Vagina (tissue), 2 donors: ENCODE measurements at regions not wholly inside any gene's neighbourhood (a gene's known extent, or its start where the extent isn't known, plus 50 kb on each side); places are given as distances from the start of the nearest gene placed in this dataset.

ENCODE experiments used
- POLR2A ChIP-seq, 2 donors: fragments of 450-650 bp; IDR thresholded peaks; one replicate each; pipeline ENCODE4 v1.6.1; 2017; ENCODE audit warnings: antibody characterized with exemption in 2 of 2, mild to moderate bottlenecking in 2 of 2, moderate library complexity in 2 of 2
- POLR2AphosphoS5 ChIP-seq, 2 donors: sonication (generic); formaldehyde crosslinking; IDR thresholded peaks; one replicate each; pipeline ENCODE4 v1.9.0; 2017; ENCODE audit warnings: antibody characterized with exemption in 2 of 2, mild to moderate bottlenecking in 2 of 2, low read depth in 1 of 2; ENCODE audit not compliant: insufficient read depth in 1 of 2
- TF ChIP-seq, protein P1 (sequence below), 3 experiments: fragments of 450-650 bp in 2 of 3; fragments of 200-600 bp in 1 of 3; sonication (generic) in 1 of 3; IDR thresholded peaks; one replicate each; pipeline ENCODE4 v1.5.1; 2017 to 2019; ENCODE audit warnings: antibody characterized with exemption in 3 of 3, mild to moderate bottlenecking in 2 of 3, moderate library complexity in 2 of 3

DNA sequence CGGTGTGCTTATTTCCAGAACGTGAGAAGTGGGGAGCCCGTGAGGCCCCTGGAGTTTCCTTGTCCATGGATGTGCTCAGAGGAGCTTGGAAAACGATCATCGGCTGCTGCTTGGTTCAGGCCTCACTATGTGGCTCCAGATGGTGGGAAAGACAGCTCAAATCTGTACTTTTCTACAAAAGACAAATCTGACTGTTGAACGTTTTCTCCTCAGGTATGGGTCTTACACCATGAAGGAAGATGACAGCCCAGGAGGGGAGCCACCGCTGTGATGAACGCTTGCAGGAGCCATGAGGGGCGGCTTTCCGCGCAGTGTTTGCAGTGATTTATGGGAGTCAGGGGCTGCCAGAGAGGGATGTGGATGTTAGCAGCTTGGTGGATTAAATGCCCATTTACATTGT lies 109.4 kb upstream of the E2F8 start:
- TF ChIP-seq POLR2AphosphoS5 (IDR thresholded peaks at IDR 0.05; ENCODE audit: insufficient read depth in 1 of 2, low read depth in 1 of 2), result no peak
- TF ChIP-seq, protein P1, sequence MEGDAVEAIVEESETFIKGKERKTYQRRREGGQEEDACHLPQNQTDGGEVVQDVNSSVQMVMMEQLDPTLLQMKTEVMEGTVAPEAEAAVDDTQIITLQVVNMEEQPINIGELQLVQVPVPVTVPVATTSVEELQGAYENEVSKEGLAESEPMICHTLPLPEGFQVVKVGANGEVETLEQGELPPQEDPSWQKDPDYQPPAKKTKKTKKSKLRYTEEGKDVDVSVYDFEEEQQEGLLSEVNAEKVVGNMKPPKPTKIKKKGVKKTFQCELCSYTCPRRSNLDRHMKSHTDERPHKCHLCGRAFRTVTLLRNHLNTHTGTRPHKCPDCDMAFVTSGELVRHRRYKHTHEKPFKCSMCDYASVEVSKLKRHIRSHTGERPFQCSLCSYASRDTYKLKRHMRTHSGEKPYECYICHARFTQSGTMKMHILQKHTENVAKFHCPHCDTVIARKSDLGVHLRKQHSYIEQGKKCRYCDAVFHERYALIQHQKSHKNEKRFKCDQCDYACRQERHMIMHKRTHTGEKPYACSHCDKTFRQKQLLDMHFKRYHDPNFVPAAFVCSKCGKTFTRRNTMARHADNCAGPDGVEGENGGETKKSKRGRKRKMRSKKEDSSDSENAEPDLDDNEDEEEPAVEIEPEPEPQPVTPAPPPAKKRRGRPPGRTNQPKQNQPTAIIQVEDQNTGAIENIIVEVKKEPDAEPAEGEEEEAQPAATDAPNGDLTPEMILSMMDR (IDR thresholded peaks at IDR 0.05), result no peak
- no peak for TF ChIP-seq POLR2A (IDR thresholded peaks at IDR 0.05)
